ENCODE measurements at regions not wholly inside any gene's neighbourhood (a gene's known extent, or its start where the extent isn't known, plus 50 kb on each side); places are given as distances from the start of the nearest gene placed in this dataset.

- no peak for DNase-seq (ENCODE audit: low read depth in 2 of 2)
Measured at GRCh38 chr20:50301165-50301564, 110.5 kb downstream of the CEBPB start.

- no peak for DNase-seq (ENCODE audit: low read depth in 2 of 2)
Measured at GRCh38 chr20:50301712-50302111, 111.1 kb downstream of the CEBPB start.

GRCh38 chr20:50302341-50303057 is 111.9 kb downstream of the CEBPB start:
- no peak for DNase-seq (ENCODE audit: low read depth in 2 of 2)

GRCh38 chr20:50303573-50304500 is 113.2 kb downstream of the CEBPB start:
- no peak for DNase-seq (ENCODE audit: low read depth in 2 of 2)

DNA sequence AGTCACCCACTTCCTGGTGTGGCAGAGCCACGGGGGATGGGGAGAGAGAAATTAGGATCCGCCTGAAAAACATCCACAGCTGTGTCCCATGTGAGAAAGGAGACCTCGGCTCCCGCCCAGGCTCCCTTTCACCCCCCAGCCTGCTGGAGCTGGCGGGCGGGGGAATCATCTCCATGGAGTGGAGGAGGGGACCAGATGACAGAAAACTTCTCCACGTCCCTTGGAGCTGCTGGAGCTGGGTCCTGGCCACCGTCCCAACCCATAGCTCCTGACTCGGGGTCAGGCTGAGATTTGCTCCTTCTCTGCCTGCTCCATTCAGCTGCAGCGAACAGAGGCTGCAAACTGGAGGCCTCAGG is 113.8 kb downstream of the CEBPB start:
- no peak for DNase-seq (ENCODE audit: low read depth in 2 of 2)

DNA sequence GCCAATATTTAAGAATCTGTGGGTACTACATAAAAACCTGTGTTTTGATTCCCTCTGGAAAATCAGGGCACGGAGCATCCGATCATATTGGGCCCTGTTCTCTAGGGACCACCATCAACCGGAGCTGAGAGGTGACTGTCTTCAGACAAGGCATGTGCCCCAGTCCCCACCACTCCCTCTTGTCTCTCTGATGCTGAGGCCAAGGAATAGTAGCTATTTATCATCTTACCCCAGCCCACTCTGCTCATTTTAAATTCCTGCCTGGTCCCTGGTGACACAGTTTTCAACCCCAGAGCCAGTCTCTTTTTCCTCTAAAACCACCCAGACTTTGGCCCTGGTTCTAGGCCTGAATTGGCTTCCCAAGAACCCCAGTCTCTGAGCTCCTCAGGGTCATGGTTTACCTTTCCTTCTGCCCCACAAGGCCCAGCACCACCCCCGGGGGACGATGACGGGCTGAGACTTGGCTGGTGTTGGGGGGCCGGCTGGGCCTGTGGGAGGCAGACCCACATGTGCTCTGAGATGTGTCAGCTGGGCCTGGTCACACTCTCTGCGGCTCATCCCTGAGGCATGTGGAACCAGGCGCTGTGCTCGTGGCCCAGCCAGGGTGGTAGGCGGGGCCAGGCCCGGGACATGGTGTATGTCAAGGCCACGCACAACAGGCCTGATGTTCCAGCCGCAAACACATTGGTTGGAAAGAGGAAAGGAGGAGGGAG is 114.4 kb downstream of the CEBPB start:
- no peak for DNase-seq (ENCODE audit: low read depth in 2 of 2)

- DNase-seq (ENCODE audit: low read depth in 2 of 2), result no peak
Measured at GRCh38 chr20:50305636-50306477, 115.2 kb downstream of the CEBPB start.

- DNase-seq (ENCODE audit: low read depth in 2 of 2), result no peak
Measured at GRCh38 chr20:50306478-50307423, 116.1 kb downstream of the CEBPB start.

DNA sequence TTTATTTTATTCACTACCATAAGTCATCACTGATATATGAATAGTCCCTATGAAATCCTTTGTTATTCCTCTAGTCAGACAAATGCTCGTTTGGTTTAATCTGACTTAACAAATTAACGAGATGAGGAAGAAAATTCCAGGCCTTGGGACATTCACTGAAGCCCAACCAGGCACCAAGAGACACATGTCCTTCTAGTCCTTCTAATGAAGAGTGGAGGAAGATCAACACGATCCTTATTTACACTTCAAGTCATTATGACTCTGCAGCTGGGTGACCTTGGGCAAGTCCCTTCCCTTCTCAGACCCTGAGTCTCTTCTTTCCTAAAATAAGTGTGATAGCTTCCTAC is 117.5 kb downstream of the CEBPB start:
- no peak for DNase-seq (ENCODE audit: low read depth in 2 of 2)

- DNase-seq (ENCODE audit: low read depth in 2 of 2), result no peak
Measured at GRCh38 chr20:50308513-50309279, 118.1 kb downstream of the CEBPB start.

- DNase-seq (ENCODE audit: low read depth in 2 of 2), result no peak
Measured at GRCh38 chr20:50309280-50309763, 118.7 kb downstream of the CEBPB start.

DNA sequence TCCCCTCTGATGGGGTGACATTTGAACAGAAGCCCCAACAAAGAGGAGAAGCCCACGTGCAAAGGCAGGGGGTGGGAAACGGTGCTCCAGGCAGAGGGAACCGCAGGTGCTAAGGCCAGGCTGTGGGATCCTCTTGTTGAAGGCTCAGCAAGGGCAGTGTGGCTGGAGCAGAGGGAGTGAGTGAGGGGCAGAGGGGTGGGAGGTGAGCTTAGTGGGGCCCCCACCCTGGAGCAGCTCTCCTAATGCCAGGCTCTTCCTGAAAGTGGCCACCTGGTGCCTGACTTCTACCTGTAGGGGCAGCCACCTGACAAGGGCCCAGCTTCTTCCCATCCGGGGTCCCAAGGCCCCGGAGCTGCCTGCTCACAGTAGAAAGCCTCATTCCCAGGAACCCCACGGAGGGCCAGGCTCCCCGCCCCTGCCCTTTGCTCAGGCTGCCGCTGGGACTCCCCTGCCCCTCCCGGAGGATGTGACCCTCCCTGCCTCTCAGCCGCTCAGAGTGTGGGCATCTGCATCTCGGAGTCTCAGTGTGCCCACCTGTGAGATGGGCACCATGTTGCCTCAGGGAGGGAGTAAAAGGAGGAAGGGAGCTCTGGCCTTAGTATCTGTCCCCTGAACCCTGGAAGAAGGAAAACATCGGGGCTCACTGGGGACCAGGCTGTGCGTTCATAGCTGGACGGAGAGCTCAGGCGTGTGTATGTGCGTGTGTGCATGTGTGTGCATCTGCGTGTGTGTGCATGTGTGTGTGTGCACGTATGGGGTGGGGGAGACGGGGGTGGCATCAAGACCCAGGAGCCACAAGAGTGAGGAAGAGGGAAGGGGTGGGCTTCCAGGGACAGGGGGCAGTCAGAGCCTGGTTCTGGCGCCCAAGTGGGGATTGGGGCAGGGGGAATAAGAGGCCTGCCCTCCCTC is 119.4 kb downstream of the CEBPB start:
- DNase-seq (ENCODE audit: low read depth in 2 of 2), result no peak

DNA sequence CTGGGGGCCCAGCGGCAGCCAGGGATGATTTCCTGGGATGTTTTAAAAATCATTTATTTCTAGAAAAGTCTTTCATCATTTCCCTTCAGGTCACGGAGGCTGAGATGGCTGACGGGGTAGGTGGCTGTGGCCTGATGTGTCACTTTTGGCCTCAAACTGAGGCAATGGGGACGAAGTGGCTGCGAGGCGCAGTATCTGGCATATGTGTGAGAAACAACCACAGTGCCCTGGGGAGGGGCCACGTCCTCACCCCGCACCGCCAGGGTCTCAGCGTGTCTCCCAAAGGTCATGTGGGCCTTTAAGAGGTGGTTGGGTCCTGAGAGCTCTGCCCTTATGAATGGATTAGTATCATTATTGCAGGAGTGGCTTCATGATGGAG is 120.0 kb downstream of the CEBPB start:
- DNase-seq (ENCODE audit: low read depth in 2 of 2), result no peak

GRCh38 chr20:50311308-50312001 is 120.8 kb downstream of the CEBPB start:
- DNase-seq (ENCODE audit: low read depth in 2 of 2), result no peak

- DNase-seq (ENCODE audit: low read depth in 2 of 2), result no peak
Measured at GRCh38 chr20:50312002-50312681, 121.5 kb downstream of the CEBPB start.

DNA sequence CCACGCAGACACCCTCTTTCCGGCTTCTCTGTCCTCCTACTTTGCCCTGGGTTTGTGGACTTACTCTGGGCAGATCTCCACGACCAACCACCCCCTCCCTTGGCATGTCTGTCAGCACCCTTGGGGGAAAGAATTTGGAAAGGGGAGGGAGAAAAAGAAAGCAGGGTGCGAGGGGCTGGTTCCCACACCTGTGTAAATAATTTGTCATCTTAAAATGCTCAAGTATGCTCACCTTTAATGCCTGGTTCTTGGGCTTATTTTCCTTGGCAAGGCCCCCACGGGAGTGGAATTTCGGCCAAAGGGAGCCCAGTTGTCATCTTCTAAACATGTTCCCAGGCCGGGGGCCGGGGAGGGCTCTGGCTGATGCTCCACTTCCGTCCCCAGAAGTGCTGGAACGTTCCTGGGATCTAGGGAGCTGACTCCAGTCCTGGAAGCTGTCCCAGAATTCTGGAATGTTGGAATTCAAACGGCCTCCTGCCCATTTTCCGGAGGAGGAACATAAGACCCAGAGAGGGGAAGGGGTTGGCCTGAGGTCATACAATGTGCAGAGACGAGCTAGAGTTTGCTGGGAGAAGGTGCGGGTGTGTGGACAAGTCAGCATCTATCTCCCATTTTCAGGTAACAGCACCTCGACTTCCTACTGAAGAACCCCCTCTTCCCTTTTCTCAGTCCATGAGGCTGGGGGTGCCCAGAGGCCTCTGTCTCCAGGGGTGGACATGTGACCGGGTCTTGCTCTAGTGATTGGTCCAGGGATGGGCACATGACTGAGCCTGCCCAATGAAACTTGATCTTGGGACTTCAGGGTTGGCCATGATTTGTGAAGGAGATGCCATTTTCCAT is 122.3 kb downstream of the CEBPB start:
- no peak for DNase-seq (ENCODE audit: low read depth in 2 of 2)

GRCh38 chr20:50313522-50313820 is 122.8 kb downstream of the CEBPB start:
- DNase-seq (ENCODE audit: low read depth in 2 of 2), result no peak
